Inferior parietal cortex (tissue), 1 donor: ENCODE measurements at regions not wholly inside any gene's neighbourhood (a gene's known extent, or its start where the extent isn't known, plus 50 kb on each side); places are given as distances from the start of the nearest gene placed in this dataset.

Experiments
- DNase-seq: peaks from one replicate; pipeline ENCODE4 v3.0.0-alpha.2; 2016; ENCODE audit errors: extremely low spot score

- no peak for DNase-seq
These were observed 268.8 kb downstream of the DLEU7 start for GRCh38 chr13:50574731-50575130.

- no peak for DNase-seq
These were observed 268.4 kb downstream of the DLEU7 start for GRCh38 chr13:50575138-50575537.

GRCh38 chr13:50576156-50576555 is 267.3 kb downstream of the DLEU7 start:
- no peak for DNase-seq

GRCh38 chr13:50577806-50578205 is 265.7 kb downstream of the DLEU7 start:
- no peak for DNase-seq

- DNase-seq: no peak
These were observed 262.7 kb downstream of the DLEU7 start for GRCh38 chr13:50580684-50581305.

- DNase-seq: no peak
These were observed 261.8 kb downstream of the DLEU7 start for GRCh38 chr13:50581586-50582196.

- no peak for DNase-seq
These were observed 258.5 kb downstream of the DLEU7 start for GRCh38 chr13:50584856-50585580.

GRCh38 chr13:50585674-50586413 is 257.6 kb downstream of the DLEU7 start:
- no peak for DNase-seq

- no peak for DNase-seq
These were observed 256.9 kb downstream of the DLEU7 start for GRCh38 chr13:50586414-50587083.

- no peak for DNase-seq
These were observed 256.4 kb downstream of the DLEU7 start for GRCh38 chr13:50587115-50587514.

- DNase-seq: no peak
These were observed 255.7 kb downstream of the DLEU7 start for GRCh38 chr13:50587645-50588373.

GRCh38 chr13:50588491-50589130 is 254.9 kb downstream of the DLEU7 start:
- no peak for DNase-seq

GRCh38 chr13:50589139-50589538 is 254.4 kb downstream of the DLEU7 start:
- no peak for DNase-seq

- no peak for DNase-seq
These were observed 253.8 kb downstream of the DLEU7 start for GRCh38 chr13:50589651-50590054.

- DNase-seq: no peak
These were observed 250.9 kb downstream of the DLEU7 start for GRCh38 chr13:50592412-50593155.

- DNase-seq: no peak
These were observed 250.3 kb downstream of the DLEU7 start for GRCh38 chr13:50593207-50593606.

- DNase-seq: no peak
These were observed 249.0 kb downstream of the DLEU7 start for GRCh38 chr13:50594276-50595051.

- no peak for DNase-seq
These were observed 248.3 kb downstream of the DLEU7 start for GRCh38 chr13:50595196-50595595.

GRCh38 chr13:50596156-50596555 is 247.3 kb downstream of the DLEU7 start:
- no peak for DNase-seq
